ENCODE measurements at regions not wholly inside any gene's neighbourhood (a gene's known extent, or its start where the extent isn't known, plus 50 kb on each side); places are given as distances from the start of the nearest gene placed in this dataset.
"Not testable (repeated sequence)": the region's sequence is repeated elsewhere in the genome, so short reads cannot be mapped to it uniquely, and the experiment has no call there.

DNA sequence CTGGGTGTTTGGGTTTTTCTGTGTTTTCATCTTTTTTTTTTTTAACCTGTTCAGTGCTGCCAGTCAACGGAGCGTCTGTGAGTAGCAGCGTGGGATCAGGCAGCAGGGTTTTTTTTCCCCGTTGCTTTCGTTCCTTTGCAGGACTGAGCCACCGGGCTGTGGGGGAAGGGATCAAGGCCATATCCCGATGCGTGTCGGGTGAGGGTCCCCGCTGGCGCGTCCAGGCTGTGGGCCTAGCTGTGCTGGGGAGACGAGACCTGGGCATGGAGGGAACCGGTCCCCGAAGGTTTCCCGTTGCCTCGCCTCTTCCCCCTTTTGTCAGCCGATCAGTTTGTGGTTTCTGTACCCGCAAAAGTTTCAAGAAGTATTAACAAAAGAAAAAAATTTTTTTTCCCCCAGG lies 218.1 kb downstream of the POTED start:
- TF ChIP-seq POLR2A (IDR thresholded peaks at IDR 0.05): not testable (repeated sequence)
- TF ChIP-seq, protein P1, sequence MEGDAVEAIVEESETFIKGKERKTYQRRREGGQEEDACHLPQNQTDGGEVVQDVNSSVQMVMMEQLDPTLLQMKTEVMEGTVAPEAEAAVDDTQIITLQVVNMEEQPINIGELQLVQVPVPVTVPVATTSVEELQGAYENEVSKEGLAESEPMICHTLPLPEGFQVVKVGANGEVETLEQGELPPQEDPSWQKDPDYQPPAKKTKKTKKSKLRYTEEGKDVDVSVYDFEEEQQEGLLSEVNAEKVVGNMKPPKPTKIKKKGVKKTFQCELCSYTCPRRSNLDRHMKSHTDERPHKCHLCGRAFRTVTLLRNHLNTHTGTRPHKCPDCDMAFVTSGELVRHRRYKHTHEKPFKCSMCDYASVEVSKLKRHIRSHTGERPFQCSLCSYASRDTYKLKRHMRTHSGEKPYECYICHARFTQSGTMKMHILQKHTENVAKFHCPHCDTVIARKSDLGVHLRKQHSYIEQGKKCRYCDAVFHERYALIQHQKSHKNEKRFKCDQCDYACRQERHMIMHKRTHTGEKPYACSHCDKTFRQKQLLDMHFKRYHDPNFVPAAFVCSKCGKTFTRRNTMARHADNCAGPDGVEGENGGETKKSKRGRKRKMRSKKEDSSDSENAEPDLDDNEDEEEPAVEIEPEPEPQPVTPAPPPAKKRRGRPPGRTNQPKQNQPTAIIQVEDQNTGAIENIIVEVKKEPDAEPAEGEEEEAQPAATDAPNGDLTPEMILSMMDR (IDR thresholded peaks at IDR 0.05): not testable (repeated sequence)

Data from heart left ventricle (tissue), 13 donors.